Tibial nerve (tissue), 4 donors: ENCODE measurements at regions not wholly inside any gene's neighbourhood (a gene's known extent, or its start where the extent isn't known, plus 50 kb on each side); places are given as distances from the start of the nearest gene placed in this dataset.

Experiments
- DNase-seq, 2 donors: peaks; one replicate each; pipeline ENCODE4 v3.0.0-alpha.2; 2019; ENCODE audit warnings: low spot score in 2 of 2
- H3K27ac ChIP-seq, 4 donors: fragments of 200-600 bp; sonication (generic) in 3 of 4; one replicate each; pipeline ENCODE4 v1.5.1; 2017 to 2019; ENCODE audit warnings: mild to moderate bottlenecking in 1 of 4
- H3K27me3 ChIP-seq, 2 donors: fragments of 200-600 bp; sonication (generic) in 1 of 2; one replicate each; pipeline versions ENCODE4 v1.5.1 to v1.6.0; 2017 to 2019
- H3K36me3 ChIP-seq, 3 donors: fragments of 200-600 bp; sonication (generic); one replicate each; pipeline ENCODE4 v1.5.1; 2018 to 2019
- H3K4me1 ChIP-seq, 4 donors: fragments of 200-600 bp; sonication (generic) in 3 of 4; one replicate each; pipeline ENCODE4 v1.5.1; 2017 to 2019
- H3K4me3 ChIP-seq, 4 donors: fragments of 200-600 bp; sonication (generic) in 3 of 4; one replicate each; pipeline ENCODE4 v1.5.1; 2017 to 2019; ENCODE audit warnings: mild to moderate bottlenecking in 1 of 4, moderate library complexity in 1 of 4
- H3K9me3 ChIP-seq, 4 donors: fragments of 200-600 bp; sonication (generic) in 3 of 4; one replicate each; pipeline ENCODE4 v1.5.1; 2017 to 2019
- EP300 ChIP-seq, 2 donors: sonication (generic); formaldehyde crosslinking; IDR thresholded peaks; one replicate each; pipeline ENCODE4 v1.6.1; 2017; ENCODE audit warnings: antibody characterized with exemption in 2 of 2, mild to moderate bottlenecking in 1 of 2
- POLR2A ChIP-seq, 2 donors: fragments of 450-650 bp; IDR thresholded peaks; one replicate each; pipeline ENCODE4 v1.6.1; 2017; ENCODE audit warnings: antibody characterized with exemption in 2 of 2, mild to moderate bottlenecking in 2 of 2, moderate library complexity in 2 of 2
- WGBS, 2 donors: methylation state at CpG; one replicate each; pipeline ENCODE4 v1.1.5; 2018; 5-methylcytosine and 5-hydroxymethylcytosine counted together
- TF ChIP-seq, protein P1 (sequence below), 5 experiments: fragments of 200-600 bp in 3 of 5; fragments of 450-650 bp in 2 of 5; sonication (generic) in 3 of 5; IDR thresholded peaks; one replicate each; pipeline ENCODE4 v1.5.1; 2016 to 2019; ENCODE audit warnings: antibody characterized with exemption in 5 of 5, mild to moderate bottlenecking in 3 of 5, moderate library complexity in 2 of 5

GRCh38 chr4:3367866-3368265, 73.9 kb upstream of the HGFAC start:
- Histone ChIP-seq H3K4me3 (no peak overlapping the region), H3K27ac (peak overlapping the region in 1 of 4 donors; percentile 35), H3K4me1 (peaks cover 0 to 46% (median 25%) of the 10 kb centered on the region in 4 donors), H3K9me3 (no peaks in the 10 kb centered on the region), H3K27me3 (no peaks in the 10 kb centered on the region), H3K36me3 (no peaks in the 10 kb centered on the region)
- WGBS, 2 donors, result 85% methylated on average over 12 of the region's 12 CpGs
- TF ChIP-seq EP300 (IDR thresholded peaks at IDR 0.05), result no peak
- no peak for TF ChIP-seq POLR2A (IDR thresholded peaks at IDR 0.05)
- TF ChIP-seq, protein P1, sequence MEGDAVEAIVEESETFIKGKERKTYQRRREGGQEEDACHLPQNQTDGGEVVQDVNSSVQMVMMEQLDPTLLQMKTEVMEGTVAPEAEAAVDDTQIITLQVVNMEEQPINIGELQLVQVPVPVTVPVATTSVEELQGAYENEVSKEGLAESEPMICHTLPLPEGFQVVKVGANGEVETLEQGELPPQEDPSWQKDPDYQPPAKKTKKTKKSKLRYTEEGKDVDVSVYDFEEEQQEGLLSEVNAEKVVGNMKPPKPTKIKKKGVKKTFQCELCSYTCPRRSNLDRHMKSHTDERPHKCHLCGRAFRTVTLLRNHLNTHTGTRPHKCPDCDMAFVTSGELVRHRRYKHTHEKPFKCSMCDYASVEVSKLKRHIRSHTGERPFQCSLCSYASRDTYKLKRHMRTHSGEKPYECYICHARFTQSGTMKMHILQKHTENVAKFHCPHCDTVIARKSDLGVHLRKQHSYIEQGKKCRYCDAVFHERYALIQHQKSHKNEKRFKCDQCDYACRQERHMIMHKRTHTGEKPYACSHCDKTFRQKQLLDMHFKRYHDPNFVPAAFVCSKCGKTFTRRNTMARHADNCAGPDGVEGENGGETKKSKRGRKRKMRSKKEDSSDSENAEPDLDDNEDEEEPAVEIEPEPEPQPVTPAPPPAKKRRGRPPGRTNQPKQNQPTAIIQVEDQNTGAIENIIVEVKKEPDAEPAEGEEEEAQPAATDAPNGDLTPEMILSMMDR (IDR thresholded peaks at IDR 0.05), result no peak
- no peak for DNase-seq

DNA sequence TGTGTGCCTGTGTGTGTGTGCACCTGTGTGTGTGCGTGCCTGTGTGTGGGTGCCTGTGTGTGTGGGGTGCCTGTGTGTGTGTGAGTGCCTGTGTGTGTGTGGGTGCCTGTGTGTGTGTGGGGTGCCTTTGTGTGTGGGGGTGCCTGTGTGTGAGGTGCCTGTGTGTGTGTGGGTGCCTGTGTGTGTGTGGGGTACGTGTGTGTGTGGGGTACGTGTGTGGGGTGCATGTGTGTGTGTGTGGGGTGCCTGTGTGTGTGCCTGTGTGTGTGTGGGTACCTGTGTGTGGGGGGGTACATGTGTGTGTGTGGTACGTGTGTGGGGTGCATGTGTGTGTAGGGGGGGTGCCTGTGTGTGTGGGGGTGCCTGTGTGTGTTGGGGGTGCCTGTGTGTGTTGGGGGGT, 73.4 kb upstream of the HGFAC start:
- WGBS, 2 donors, result 74 to 78% methylated on average over 1 to 3 of the region's 4 CpGs
- Histone ChIP-seq H3K4me3 (no peak overlapping the region), H3K36me3 (no peaks in the 10 kb centered on the region), H3K9me3 (no peaks in the 10 kb centered on the region), H3K27me3 (no peaks in the 10 kb centered on the region), H3K27ac (peak overlapping the region in 1 of 4 donors; percentile 35), H3K4me1 (peaks cover 0 to 49% (median 28%) of the 10 kb centered on the region in 4 donors)
- DNase-seq, result no peak
- TF ChIP-seq POLR2A (IDR thresholded peaks at IDR 0.05) (no peak), EP300 (IDR thresholded peaks at IDR 0.05) (no peak)
- TF ChIP-seq, protein P1 (IDR thresholded peaks at IDR 0.05), result no peak

DNA sequence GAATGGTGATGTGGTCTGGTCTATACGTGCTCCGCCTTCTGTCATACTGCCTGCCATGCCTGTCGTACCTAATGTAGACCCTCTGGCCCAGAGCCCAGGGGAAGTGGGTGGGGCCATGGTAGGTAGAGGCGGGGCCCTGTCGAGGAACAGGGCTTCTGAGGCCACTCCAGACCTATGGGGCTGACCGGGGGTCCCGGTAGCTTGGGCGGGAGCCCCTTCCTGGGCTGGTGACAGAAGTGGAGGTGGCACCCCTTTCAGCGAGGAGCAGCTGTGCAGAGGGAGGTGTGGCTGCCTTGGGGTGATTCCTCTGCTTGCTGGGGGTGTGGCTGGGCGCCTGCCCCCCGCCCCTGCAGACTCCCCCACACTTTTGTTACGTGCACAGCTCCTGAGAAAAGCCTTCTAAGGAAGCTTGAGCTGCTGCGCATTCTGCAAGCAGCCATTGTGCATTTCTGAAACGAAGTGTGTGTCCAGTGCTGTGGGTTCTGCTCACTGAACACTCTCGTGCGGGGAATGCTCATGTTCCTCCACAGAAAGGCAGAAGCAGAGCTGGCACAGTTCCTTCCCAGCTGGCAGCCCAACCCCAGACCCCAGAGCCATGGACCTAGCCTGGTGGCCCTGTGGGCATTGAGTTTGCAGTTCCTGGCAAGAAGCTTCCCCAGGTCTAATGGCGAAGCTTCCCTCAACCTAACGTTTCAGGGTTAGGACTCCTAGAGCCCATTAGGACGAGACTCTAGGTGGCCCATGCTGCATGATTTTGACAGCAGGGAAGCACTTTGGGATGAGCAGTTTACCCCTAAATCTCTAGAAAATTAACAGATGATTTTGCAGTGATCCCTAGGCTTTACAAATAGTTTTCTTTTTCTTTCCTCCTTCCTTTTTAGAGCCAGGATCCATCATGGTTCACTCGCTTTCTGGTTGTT, 72.7 kb upstream of the HGFAC start:
- no peak for DNase-seq
- 46 to 47% methylated on average over 18 to 19 of the region's 20 CpGs for WGBS, 2 donors
- H3K27ac ChIP-seq, result peak overlapping the region in 2 of 4 donors; percentile 49 to 69
- no peak for TF ChIP-seq POLR2A (IDR thresholded peaks at IDR 0.05)
- TF ChIP-seq, protein P1 (IDR thresholded peaks at IDR 0.05), result no peak
- no peak for TF ChIP-seq EP300 (IDR thresholded peaks at IDR 0.05)
- no peaks in the 10 kb centered on the region for H3K27me3 ChIP-seq
- H3K4me3 ChIP-seq, result peak overlapping the region in 3 of 4 donors; percentile 2 to 25 (median 22)
- H3K9me3 ChIP-seq, result no peaks in the 10 kb centered on the region
- H3K36me3 ChIP-seq, result no peaks in the 10 kb centered on the region
- peaks cover 0 to 45% (median 28%) of the 10 kb centered on the region in 4 donors for H3K4me1 ChIP-seq

- TF ChIP-seq, protein P1 (IDR thresholded peaks at IDR 0.05), result no peak
- no peak for TF ChIP-seq EP300 (IDR thresholded peaks at IDR 0.05)
- TF ChIP-seq POLR2A (IDR thresholded peaks at IDR 0.05), result no peak
- H3K4me1 ChIP-seq, result peaks cover 0 to 45% (median 28%) of the 10 kb centered on the region in 4 donors
- WGBS, 2 donors, result 33 to 40% methylated on average over 33 of the region's 33 CpGs
- DNase-seq, result no peak
- peak overlapping the region in 2 of 4 donors; percentile 49 to 69 for H3K27ac ChIP-seq
- H3K27me3 ChIP-seq, result no peaks in the 10 kb centered on the region
- no peaks in the 10 kb centered on the region for H3K36me3 ChIP-seq
- no peaks in the 10 kb centered on the region for H3K9me3 ChIP-seq
- H3K4me3 ChIP-seq, result peak overlapping the region in 3 of 4 donors; percentile 2 to 25 (median 22)
These were observed 71.7 kb upstream of the HGFAC start for GRCh38 chr4:3369781-3370674.
